ENCODE measurements at regions not wholly inside any gene's neighbourhood (a gene's known extent, or its start where the extent isn't known, plus 50 kb on each side); places are given as distances from the start of the nearest gene placed in this dataset.

GRCh38 chr16:17866996-17867395 is 396.2 kb upstream of the XYLT1 start:
- no peak for ATAC-seq (ENCODE audit: low read depth in 2 of 2)
- no peaks in the 10 kb centered on the region for H3K4me1 ChIP-seq (ENCODE audit: control insufficient read depth, insufficient read depth, low read length, poor library complexity, severe bottlenecking)
- Mint-ChIP-seq H3K4me1 (no peaks in the 10 kb centered on the region), H3K27ac (no peak overlapping the region), H3K36me3 (no peaks in the 10 kb centered on the region), H3K27me3 (no peaks in the 10 kb centered on the region), H3K4me3 (no peak overlapping the region), H3K9me3 (no peaks in the 10 kb centered on the region)
- no peak overlapping the region for H3K27ac ChIP-seq (ENCODE audit: insufficient read depth, low read length, poor library complexity, severe bottlenecking)
- H3K9me3 ChIP-seq (ENCODE audit: control insufficient read depth in 2 of 2, low read length in 2 of 2), result no peaks in the 10 kb centered on the region
- H3K36me3 ChIP-seq (ENCODE audit: control insufficient read depth, insufficient read depth, low read length), result no peaks in the 10 kb centered on the region
- no peaks in the 10 kb centered on the region for H3K27me3 ChIP-seq (ENCODE audit: control insufficient read depth, insufficient read depth, low read length)
- no peak for DNase-seq
- H3K4me3 ChIP-seq (ENCODE audit: low read depth, low read length), result no peak overlapping the region

GRCh38 chr16:17861981-17862479 is 391.3 kb upstream of the XYLT1 start:
- ATAC-seq (ENCODE audit: low read depth in 2 of 2), result no peak
- Histone ChIP-seq H3K4me1 (ENCODE audit: control insufficient read depth, insufficient read depth, low read length, poor library complexity, severe bottlenecking) (no peaks in the 10 kb centered on the region), H3K27ac (ENCODE audit: insufficient read depth, low read length, poor library complexity, severe bottlenecking) (no peak overlapping the region), H3K4me3 (ENCODE audit: low read depth, low read length) (no peak overlapping the region), H3K36me3 (ENCODE audit: control insufficient read depth, insufficient read depth, low read length) (no peaks in the 10 kb centered on the region), H3K9me3 (ENCODE audit: control insufficient read depth in 2 of 2, low read length in 2 of 2) (no peaks in the 10 kb centered on the region), H3K27me3 (ENCODE audit: control insufficient read depth, insufficient read depth, low read length) (no peaks in the 10 kb centered on the region)
- no peak for DNase-seq
- Mint-ChIP-seq H3K4me1 (no peaks in the 10 kb centered on the region), H3K27me3 (no peaks in the 10 kb centered on the region), H3K4me3 (no peak overlapping the region), H3K36me3 (no peaks in the 10 kb centered on the region), H3K27ac (no peak overlapping the region), H3K9me3 (peaks cover 0 to 2% (median 0%) of the 10 kb centered on the region in 7 donors)

- H3K27ac ChIP-seq (ENCODE audit: insufficient read depth, low read length, poor library complexity, severe bottlenecking), result no peak overlapping the region
- no peaks in the 10 kb centered on the region for H3K36me3 ChIP-seq (ENCODE audit: control insufficient read depth, insufficient read depth, low read length)
- DNase-seq (no peak), ATAC-seq (ENCODE audit: low read depth in 2 of 2) (no peak)
- Mint-ChIP-seq H3K4me3 (no peak overlapping the region), H3K9me3 (peaks cover 0 to 5% (median 2%) of the 10 kb centered on the region in 7 donors), H3K36me3 (no peaks in the 10 kb centered on the region), H3K27ac (no peak overlapping the region), H3K27me3 (no peaks in the 10 kb centered on the region), H3K4me1 (no peaks in the 10 kb centered on the region)
- no peaks in the 10 kb centered on the region for H3K9me3 ChIP-seq (ENCODE audit: control insufficient read depth in 2 of 2, low read length in 2 of 2)
- H3K4me3 ChIP-seq (ENCODE audit: low read depth, low read length), result no peak overlapping the region
- no peaks in the 10 kb centered on the region for H3K4me1 ChIP-seq (ENCODE audit: control insufficient read depth, insufficient read depth, low read length, poor library complexity, severe bottlenecking)
- no peaks in the 10 kb centered on the region for H3K27me3 ChIP-seq (ENCODE audit: control insufficient read depth, insufficient read depth, low read length)
Observed at GRCh38 chr16:17858061-17858460, 387.3 kb upstream of the XYLT1 start.

- DNase-seq, result no peak
- Histone ChIP-seq H3K27me3 (ENCODE audit: control insufficient read depth, insufficient read depth, low read length) (no peaks in the 10 kb centered on the region), H3K36me3 (ENCODE audit: control insufficient read depth, insufficient read depth, low read length) (no peaks in the 10 kb centered on the region), H3K9me3 (ENCODE audit: control insufficient read depth in 2 of 2, low read length in 2 of 2) (no peaks in the 10 kb centered on the region), H3K4me3 (ENCODE audit: low read depth, low read length) (no peak overlapping the region), H3K4me1 (ENCODE audit: control insufficient read depth, insufficient read depth, low read length, poor library complexity, severe bottlenecking) (no peaks in the 10 kb centered on the region), H3K27ac (ENCODE audit: insufficient read depth, low read length, poor library complexity, severe bottlenecking) (no peak overlapping the region)
- Mint-ChIP-seq H3K27me3 (peaks cover 5% of the 10 kb centered on the region), H3K4me3 (no peak overlapping the region), H3K36me3 (no peaks in the 10 kb centered on the region), H3K9me3 (peaks cover 0 to 10% (median 3%) of the 10 kb centered on the region in 7 donors), H3K4me1 (no peaks in the 10 kb centered on the region), H3K27ac (no peak overlapping the region)
- no peak for ATAC-seq (ENCODE audit: low read depth in 2 of 2)
Observed at GRCh38 chr16:17853958-17854357, 383.2 kb upstream of the XYLT1 start.

- no peak overlapping the region for H3K4me3 Mint-ChIP-seq
- H3K27ac Mint-ChIP-seq, result no peak overlapping the region
- no peaks in the 10 kb centered on the region for H3K9me3 ChIP-seq (ENCODE audit: control insufficient read depth in 2 of 2, low read length in 2 of 2)
Observed at GRCh38 chr16:17852977-17853702, 382.4 kb upstream of the XYLT1 start.

GRCh38 chr16:17850581-17851250 is 380.0 kb upstream of the XYLT1 start:
- Mint-ChIP-seq H3K27me3 (peaks cover 5% of the 10 kb centered on the region), H3K36me3 (no peaks in the 10 kb centered on the region), H3K9me3 (peaks cover 0 to 10% (median 3%) of the 10 kb centered on the region in 7 donors), H3K27ac (no peak overlapping the region), H3K4me1 (no peaks in the 10 kb centered on the region), H3K4me3 (no peak overlapping the region)
- no peaks in the 10 kb centered on the region for H3K9me3 ChIP-seq (ENCODE audit: control insufficient read depth in 2 of 2, low read length in 2 of 2)
- DNase-seq, result no peak
- H3K36me3 ChIP-seq (ENCODE audit: control insufficient read depth, insufficient read depth, low read length), result no peaks in the 10 kb centered on the region
- H3K4me1 ChIP-seq (ENCODE audit: control insufficient read depth, insufficient read depth, low read length, poor library complexity, severe bottlenecking), result no peaks in the 10 kb centered on the region
- no peak overlapping the region for H3K4me3 ChIP-seq (ENCODE audit: low read depth, low read length)
- ATAC-seq (ENCODE audit: low read depth in 2 of 2), result no peak
- H3K27me3 ChIP-seq (ENCODE audit: control insufficient read depth, insufficient read depth, low read length), result no peaks in the 10 kb centered on the region
- H3K27ac ChIP-seq (ENCODE audit: insufficient read depth, low read length, poor library complexity, severe bottlenecking), result no peak overlapping the region

More at GRCh38 chr16:17852977-17853702, 382.4 kb upstream of the XYLT1 start:
- Mint-ChIP-seq H3K9me3 (peaks cover 0 to 10% (median 3%) of the 10 kb centered on the region in 7 donors), H3K4me1 (no peaks in the 10 kb centered on the region), H3K36me3 (no peaks in the 10 kb centered on the region), H3K27me3 (peaks cover 5% of the 10 kb centered on the region)
- DNase-seq (no peak), ATAC-seq (ENCODE audit: low read depth in 2 of 2) (no peak)
- Histone ChIP-seq H3K4me1 (ENCODE audit: control insufficient read depth, insufficient read depth, low read length, poor library complexity, severe bottlenecking) (no peaks in the 10 kb centered on the region), H3K4me3 (ENCODE audit: low read depth, low read length) (no peak overlapping the region), H3K27ac (ENCODE audit: insufficient read depth, low read length, poor library complexity, severe bottlenecking) (no peak overlapping the region), H3K27me3 (ENCODE audit: control insufficient read depth, insufficient read depth, low read length) (no peaks in the 10 kb centered on the region), H3K36me3 (ENCODE audit: control insufficient read depth, insufficient read depth, low read length) (no peaks in the 10 kb centered on the region)

- Histone ChIP-seq H3K9me3 (ENCODE audit: control insufficient read depth in 2 of 2, low read length in 2 of 2) (no peaks in the 10 kb centered on the region), H3K27ac (ENCODE audit: insufficient read depth, low read length, poor library complexity, severe bottlenecking) (no peak overlapping the region), H3K4me3 (ENCODE audit: low read depth, low read length) (no peak overlapping the region), H3K4me1 (ENCODE audit: control insufficient read depth, insufficient read depth, low read length, poor library complexity, severe bottlenecking) (no peaks in the 10 kb centered on the region), H3K27me3 (ENCODE audit: control insufficient read depth, insufficient read depth, low read length) (no peaks in the 10 kb centered on the region), H3K36me3 (ENCODE audit: control insufficient read depth, insufficient read depth, low read length) (no peaks in the 10 kb centered on the region)
- ATAC-seq (ENCODE audit: low read depth in 2 of 2) (no peak), DNase-seq (no peak)
- Mint-ChIP-seq H3K27me3 (peaks cover 5% of the 10 kb centered on the region), H3K4me1 (no peaks in the 10 kb centered on the region), H3K9me3 (peaks cover 0 to 1% (median 0%) of the 10 kb centered on the region in 7 donors), H3K4me3 (no peak overlapping the region), H3K27ac (no peak overlapping the region), H3K36me3 (no peaks in the 10 kb centered on the region)
Observed at GRCh38 chr16:17847234-17847795, 376.6 kb upstream of the XYLT1 start.
